ENCODE measurements at regions not wholly inside any gene's neighbourhood (a gene's known extent, or its start where the extent isn't known, plus 50 kb on each side); places are given as distances from the start of the nearest gene placed in this dataset.

GRCh38 chr6:12606616-12607015 is 110.0 kb upstream of the PHACTR1 start:
- no peak for DNase-seq (ENCODE audit: low spot score in 2 of 2)
- H3K9me3 ChIP-seq = no peaks in the 10 kb centered on the region

GRCh38 chr6:12608016-12608860 is 108.3 kb upstream of the PHACTR1 start:
- Histone ChIP-seq H3K9me3 (no peaks in the 10 kb centered on the region), H3K27me3 (peaks cover 0 to 5% of the 10 kb centered on the region in 2 donors), H3K36me3 (no peaks in the 10 kb centered on the region), H3K27ac (no peak overlapping the region), H3K4me1 (no peaks in the 10 kb centered on the region), H3K4me3 (no peak overlapping the region)
- DNase-seq (ENCODE audit: low spot score in 2 of 2) = no peak
- intact Hi-C loops (cut with DNase I; ENCODE audit: low total_unique reads) = loop anchor here (10.0 kb wide), 1 partner anchor 453 kb away; no protein-coding TSS in a partner anchor
- no peak for TF ChIP-seq CTCF (IDR thresholded peaks at IDR 0.05)
- no peak for TF ChIP-seq POLR2AphosphoS5 (IDR thresholded peaks at IDR 0.05)
- no peak for TF ChIP-seq POLR2A (IDR thresholded peaks at IDR 0.05)

More at GRCh38 chr6:12606616-12607015, 110.0 kb upstream of the PHACTR1 start:
- intact Hi-C loops (cut with DNase I; ENCODE audit: low total_unique reads) = loop anchor here (10.0 kb wide), 1 partner anchor 452 kb away; no protein-coding TSS in a partner anchor
- Histone ChIP-seq H3K27me3 (no peaks in the 10 kb centered on the region), H3K36me3 (no peaks in the 10 kb centered on the region), H3K27ac (no peak overlapping the region), H3K4me1 (no peaks in the 10 kb centered on the region), H3K4me3 (no peak overlapping the region)
- TF ChIP-seq POLR2A (IDR thresholded peaks at IDR 0.05) (no peak), CTCF (IDR thresholded peaks at IDR 0.05) (no peak), POLR2AphosphoS5 (IDR thresholded peaks at IDR 0.05) (no peak)

- H3K4me3 ChIP-seq = no peak overlapping the region
- peaks cover 0 to 5% of the 10 kb centered on the region in 2 donors for H3K27me3 ChIP-seq
- H3K9me3 ChIP-seq = no peaks in the 10 kb centered on the region
- TF ChIP-seq POLR2AphosphoS5 (IDR thresholded peaks at IDR 0.05) = no peak
- TF ChIP-seq POLR2A (IDR thresholded peaks at IDR 0.05) = no peak
- TF ChIP-seq CTCF (IDR thresholded peaks at IDR 0.05) = no peak
- no peaks in the 10 kb centered on the region for H3K36me3 ChIP-seq
- intact Hi-C loops (cut with DNase I; ENCODE audit: low total_unique reads) = loop anchor here (10.0 kb wide), 1 partner anchor 454 kb away; no protein-coding TSS in a partner anchor
- DNase-seq (ENCODE audit: low spot score in 2 of 2) = no peak
- H3K4me1 ChIP-seq = no peaks in the 10 kb centered on the region
- H3K27ac ChIP-seq = no peak overlapping the region
Measured at GRCh38 chr6:12608874-12609273, 107.7 kb upstream of the PHACTR1 start.

- Histone ChIP-seq H3K4me1 (no peaks in the 10 kb centered on the region), H3K27me3 (peaks cover 0 to 5% of the 10 kb centered on the region in 2 donors), H3K4me3 (no peak overlapping the region), H3K36me3 (no peaks in the 10 kb centered on the region), H3K9me3 (no peaks in the 10 kb centered on the region), H3K27ac (no peak overlapping the region)
- intact Hi-C loops (cut with DNase I; ENCODE audit: low total_unique reads) = loop anchor here (10.0 kb wide), 1 partner anchor 455 kb away; no protein-coding TSS in a partner anchor
- no peak for DNase-seq (ENCODE audit: low spot score in 2 of 2)
- TF ChIP-seq POLR2AphosphoS5 (IDR thresholded peaks at IDR 0.05) (no peak), POLR2A (IDR thresholded peaks at IDR 0.05) (no peak), CTCF (IDR thresholded peaks at IDR 0.05) (no peak)
Measured at GRCh38 chr6:12609751-12610150, 106.8 kb upstream of the PHACTR1 start.

GRCh38 chr6:12610862-12611261 is 105.7 kb upstream of the PHACTR1 start:
- DNase-seq (ENCODE audit: low spot score in 2 of 2) = no peak
- TF ChIP-seq POLR2A (IDR thresholded peaks at IDR 0.05) = no peak
- Histone ChIP-seq H3K27me3 (peaks cover 0 to 5% of the 10 kb centered on the region in 2 donors), H3K9me3 (no peaks in the 10 kb centered on the region), H3K27ac (no peak overlapping the region), H3K4me1 (no peaks in the 10 kb centered on the region), H3K4me3 (no peak overlapping the region), H3K36me3 (no peaks in the 10 kb centered on the region)
- intact Hi-C loops (cut with DNase I; ENCODE audit: low total_unique reads) = no loop called here

Measured in breast epithelium (tissue), 4 donors.